A549 (cell line): ENCODE measurements at regions not wholly inside any gene's neighbourhood (a gene's known extent, or its start where the extent isn't known, plus 50 kb on each side); places are given as distances from the start of the nearest gene placed in this dataset.

ENCODE experiments used
- CBX2 ChIP-seq: fragments of 200-600 bp; sonication (generic); IDR thresholded peaks from 2 replicates; pipeline ENCODE4 v1.6.1; 2016; ENCODE audit warnings: low read depth, mild to moderate bottlenecking, borderline replicate concordance
- CTCF ChIP-seq: fragments of >200 bp; sonication (Bioruptor Twin); formaldehyde crosslinking; IDR thresholded peaks from 3 replicates; pipeline ENCODE4 v1.5.1; 2016
- MAFK ChIP-seq: fragments of 450-650 bp; IDR thresholded peaks from 2 replicates; pipeline ENCODE4 v1.6.1; 2014; ENCODE audit not compliant: partially characterized antibody
- REST ChIP-seq: fragments of 200-600 bp; sonication (generic); IDR thresholded peaks from 2 replicates; pipeline ENCODE4 v1.6.1; 2016; ENCODE audit warnings: antibody characterized with exemption, mild to moderate bottlenecking, moderate library complexity

- TF ChIP-seq CTCF, result no peak
- TF ChIP-seq MAFK, result no peak
- no peak for TF ChIP-seq REST
- TF ChIP-seq CBX2, result no peak
Measured at GRCh38 chr5:167071981-167072610, 1219.3 kb upstream of the WWC1 start.
